Keratinocyte (primary cell): ENCODE measurements at regions not wholly inside any gene's neighbourhood (a gene's known extent, or its start where the extent isn't known, plus 50 kb on each side); places are given as distances from the start of the nearest gene placed in this dataset.

Experiments
- EZH2 ChIP-seq: IDR thresholded peaks from one replicate; pipeline ENCODE4 v1.6.1; 2012; ENCODE audit warnings: inconsistent platforms, mild to moderate bottlenecking, low read length, moderate library complexity
- TF ChIP-seq, protein P1 (sequence below), 3 experiments: IDR thresholded peaks in 1 of 3; conservative IDR thresholded peaks in 1 of 3; optimal IDR thresholded peaks in 1 of 3; 2 replicates in 2 of 3; 3 replicates in 1 of 3; pipeline versions ENCODE3 to v1.5.1; 2011; ENCODE audit warnings: low read length in 3 of 3, mild to moderate bottlenecking in 3 of 3, moderate library complexity in 2 of 3, control low read depth in 1 of 3, inconsistent platforms in 1 of 3; ENCODE audit not compliant: insufficient read depth in 2 of 3; ENCODE audit errors: extremely low read depth in 1 of 3

DNA sequence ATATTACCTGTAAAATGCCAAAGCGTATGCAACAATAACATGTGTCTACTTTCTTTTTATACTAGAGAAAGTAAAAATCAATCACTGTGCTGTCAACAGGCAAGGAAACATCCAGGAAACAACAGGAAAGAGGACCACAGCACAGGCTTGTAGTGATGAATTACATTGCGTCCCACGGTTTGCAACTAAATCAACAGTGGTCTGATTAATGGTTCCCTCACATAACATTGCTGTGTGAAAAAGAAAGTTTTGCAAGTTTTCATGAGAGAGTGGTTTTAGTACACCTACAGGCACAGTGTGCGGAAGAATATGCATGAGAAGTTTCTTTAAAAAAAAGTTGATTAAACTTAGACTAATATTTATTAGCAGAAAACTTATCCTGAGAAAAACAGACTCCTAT is 329.5 kb upstream of the HSF2 start:
- TF ChIP-seq, protein P1, sequence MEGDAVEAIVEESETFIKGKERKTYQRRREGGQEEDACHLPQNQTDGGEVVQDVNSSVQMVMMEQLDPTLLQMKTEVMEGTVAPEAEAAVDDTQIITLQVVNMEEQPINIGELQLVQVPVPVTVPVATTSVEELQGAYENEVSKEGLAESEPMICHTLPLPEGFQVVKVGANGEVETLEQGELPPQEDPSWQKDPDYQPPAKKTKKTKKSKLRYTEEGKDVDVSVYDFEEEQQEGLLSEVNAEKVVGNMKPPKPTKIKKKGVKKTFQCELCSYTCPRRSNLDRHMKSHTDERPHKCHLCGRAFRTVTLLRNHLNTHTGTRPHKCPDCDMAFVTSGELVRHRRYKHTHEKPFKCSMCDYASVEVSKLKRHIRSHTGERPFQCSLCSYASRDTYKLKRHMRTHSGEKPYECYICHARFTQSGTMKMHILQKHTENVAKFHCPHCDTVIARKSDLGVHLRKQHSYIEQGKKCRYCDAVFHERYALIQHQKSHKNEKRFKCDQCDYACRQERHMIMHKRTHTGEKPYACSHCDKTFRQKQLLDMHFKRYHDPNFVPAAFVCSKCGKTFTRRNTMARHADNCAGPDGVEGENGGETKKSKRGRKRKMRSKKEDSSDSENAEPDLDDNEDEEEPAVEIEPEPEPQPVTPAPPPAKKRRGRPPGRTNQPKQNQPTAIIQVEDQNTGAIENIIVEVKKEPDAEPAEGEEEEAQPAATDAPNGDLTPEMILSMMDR (optimal IDR thresholded peaks at IDR 0.05 in 1 of 3, IDR thresholded peaks at IDR 0.05 in 1 of 3, conservative IDR thresholded peaks at IDR 0.05 in 1 of 3; ENCODE audit: extremely low read depth in 1 of 3, insufficient read depth in 2 of 3, low read length in 3 of 3): no peak
- no peak for TF ChIP-seq EZH2
